Neutrophil (primary cell): ENCODE measurements at regions not wholly inside any gene's neighbourhood (a gene's known extent, or its start where the extent isn't known, plus 50 kb on each side); places are given as distances from the start of the nearest gene placed in this dataset.

Experiments
- H3K27ac ChIP-seq: fragments of 200-600 bp; sonication (generic); 2 replicates; pipeline ENCODE4 v1.5.1; 2016; ENCODE audit warnings: mild to moderate bottlenecking, moderate library complexity
- H3K27me3 ChIP-seq: fragments of 200-600 bp; sonication (generic); 2 replicates; pipeline ENCODE4 v1.6.0; 2016; ENCODE audit warnings: mild to moderate bottlenecking
- H3K36me3 ChIP-seq: fragments of 200-600 bp; sonication (generic); 2 replicates; pipeline ENCODE4 v1.5.1; 2017
- H3K4me1 ChIP-seq, 2 experiments: fragments of 200-600 bp in 1 of 2; sonication (generic) in 1 of 2; 1 replicate in 1 of 2; 2 replicates in 1 of 2; pipeline versions ENCODE4 v1.5.1 to v1.6.1; 2013 to 2016; ENCODE audit warnings: low read depth in 1 of 2, low read length in 1 of 2, mild to moderate bottlenecking in 1 of 2, moderate library complexity in 1 of 2; ENCODE audit not compliant: control insufficient read depth in 1 of 2, insufficient read depth in 1 of 2
- H3K4me3 ChIP-seq, 2 experiments: fragments of 200-600 bp in 1 of 2; sonication (generic) in 1 of 2; 1 replicate in 1 of 2; 2 replicates in 1 of 2; pipeline ENCODE4 v1.5.1; 2013 to 2016; ENCODE audit warnings: low read depth in 1 of 2, low read length in 1 of 2, mild to moderate bottlenecking in 1 of 2, moderate library complexity in 1 of 2
- H3K9me3 ChIP-seq: fragments of 200-600 bp; sonication (generic); 2 replicates; pipeline ENCODE4 v1.5.1; 2016
- CTCF ChIP-seq: fragments of 200-600 bp; sonication (generic); IDR thresholded peaks from 2 replicates; pipeline ENCODE4 v1.5.1; 2016; ENCODE audit warnings: antibody characterized with exemption

DNA sequence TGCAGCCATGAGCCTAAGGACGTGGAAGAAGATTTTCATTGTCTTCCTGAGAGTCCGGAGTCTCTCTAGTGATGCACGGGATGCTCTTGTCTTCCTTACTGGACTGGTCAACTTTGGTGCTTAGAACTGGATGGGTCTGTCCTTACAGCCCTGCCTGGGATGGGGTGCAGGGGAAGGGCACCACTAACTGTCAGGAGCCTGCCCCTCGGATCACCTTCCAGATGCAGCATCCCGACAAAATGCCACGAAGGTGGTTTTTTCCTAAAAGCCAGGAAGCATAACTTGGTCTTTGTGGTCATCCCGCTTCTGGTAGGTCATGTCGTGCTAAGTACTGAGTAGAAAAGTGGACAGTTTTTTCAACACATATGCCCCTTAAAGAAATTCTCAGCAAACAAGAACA lies 207.4 kb upstream of the TWIST2 start:
- Histone ChIP-seq H3K27me3 (peaks cover 25% of the 10 kb centered on the region), H3K36me3 (no peaks in the 10 kb centered on the region), H3K9me3 (no peaks in the 10 kb centered on the region), H3K4me1 (no peaks in the 10 kb centered on the region), H3K27ac (no peak overlapping the region), H3K4me3 (no peak overlapping the region)
- TF ChIP-seq CTCF: no peak

GRCh38 chr2:238642973-238643372 lies 204.9 kb upstream of the TWIST2 start:
- Histone ChIP-seq H3K4me1 (no peaks in the 10 kb centered on the region), H3K4me3 (no peak overlapping the region), H3K27ac (no peak overlapping the region), H3K9me3 (no peaks in the 10 kb centered on the region), H3K27me3 (peaks cover 25% of the 10 kb centered on the region), H3K36me3 (no peaks in the 10 kb centered on the region)
- no peak for TF ChIP-seq CTCF

GRCh38 chr2:238643400-238643907 lies 204.4 kb upstream of the TWIST2 start:
- H3K27me3 ChIP-seq: peaks cover 25% of the 10 kb centered on the region
- H3K27ac ChIP-seq: no peak overlapping the region
- no peaks in the 10 kb centered on the region for H3K4me1 ChIP-seq
- TF ChIP-seq CTCF: no peak
- H3K4me3 ChIP-seq: no peak overlapping the region
- no peaks in the 10 kb centered on the region for H3K36me3 ChIP-seq
- no peaks in the 10 kb centered on the region for H3K9me3 ChIP-seq

GRCh38 chr2:238644095-238645081 lies 203.5 kb upstream of the TWIST2 start:
- H3K27me3 ChIP-seq: peaks cover 25% of the 10 kb centered on the region
- no peak overlapping the region for H3K4me3 ChIP-seq
- TF ChIP-seq CTCF: no peak
- no peak overlapping the region for H3K27ac ChIP-seq
- H3K9me3 ChIP-seq: no peaks in the 10 kb centered on the region
- H3K36me3 ChIP-seq: no peaks in the 10 kb centered on the region
- H3K4me1 ChIP-seq: no peaks in the 10 kb centered on the region

DNA sequence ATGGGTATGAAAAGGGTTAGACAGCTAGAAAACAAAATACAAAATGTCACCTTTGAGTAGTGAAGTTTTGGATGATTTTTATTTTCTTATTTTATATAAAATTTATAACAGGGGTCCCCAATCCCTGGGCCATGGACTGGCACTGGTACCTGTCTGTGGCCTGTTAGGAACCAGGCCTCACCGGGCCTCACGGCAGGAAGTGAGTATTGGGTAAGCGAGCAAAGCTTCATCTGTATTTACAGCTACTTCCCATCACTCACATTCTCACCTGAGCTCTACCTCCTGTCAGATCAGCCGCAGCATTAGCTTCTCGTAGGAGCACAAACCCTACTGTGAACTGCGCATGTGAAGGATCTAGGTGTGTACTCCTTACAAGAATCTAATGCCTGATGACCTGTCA lies 202.8 kb upstream of the TWIST2 start:
- Histone ChIP-seq H3K27ac (no peak overlapping the region), H3K36me3 (no peaks in the 10 kb centered on the region), H3K4me3 (no peak overlapping the region), H3K9me3 (no peaks in the 10 kb centered on the region), H3K4me1 (no peaks in the 10 kb centered on the region), H3K27me3 (peaks cover 25% of the 10 kb centered on the region)
- TF ChIP-seq CTCF: no peak
